Vagina (tissue), 2 donors: ENCODE measurements at regions not wholly inside any gene's neighbourhood (a gene's known extent, or its start where the extent isn't known, plus 50 kb on each side); places are given as distances from the start of the nearest gene placed in this dataset.

Experiments
- DNase-seq, 2 donors: peaks; one replicate each; pipeline ENCODE4 v3.0.0-alpha.2; 2017; ENCODE audit errors: extremely low spot score in 2 of 2
- H3K27ac ChIP-seq: fragments of 200-600 bp; sonication (generic); one replicate; pipeline ENCODE4 v1.5.1; 2019
- H3K27me3 ChIP-seq: fragments of 200-600 bp; sonication (generic); one replicate; pipeline ENCODE4 v1.5.1; 2019
- H3K36me3 ChIP-seq, 2 donors: fragments of 200-600 bp; sonication (generic); one replicate each; pipeline ENCODE4 v1.5.1; 2017 to 2019
- H3K4me1 ChIP-seq: fragments of 200-600 bp; sonication (generic); one replicate; pipeline ENCODE4 v1.5.1; 2019
- H3K4me3 ChIP-seq, 2 donors: fragments of 200-600 bp; sonication (generic); 1 replicate in 1 of 2; 2 replicates in 1 of 2; pipeline ENCODE4 v1.5.1; 2016 to 2019
- H3K9me3 ChIP-seq: fragments of 200-600 bp; sonication (generic); one replicate; pipeline ENCODE4 v1.5.1; 2019
- CTCF ChIP-seq, 3 experiments: fragments of 450-650 bp in 2 of 3; fragments of 200-600 bp in 1 of 3; sonication (generic) in 1 of 3; IDR thresholded peaks; one replicate each; pipeline ENCODE4 v1.5.1; 2017 to 2019; ENCODE audit warnings: antibody characterized with exemption in 3 of 3, mild to moderate bottlenecking in 2 of 3, moderate library complexity in 2 of 3
- POLR2A ChIP-seq, 2 donors: fragments of 450-650 bp; IDR thresholded peaks; one replicate each; pipeline ENCODE4 v1.6.1; 2017; ENCODE audit warnings: antibody characterized with exemption in 2 of 2, mild to moderate bottlenecking in 2 of 2, moderate library complexity in 2 of 2
- POLR2AphosphoS5 ChIP-seq, 2 donors: sonication (generic); formaldehyde crosslinking; IDR thresholded peaks; one replicate each; pipeline ENCODE4 v1.9.0; 2017; ENCODE audit warnings: antibody characterized with exemption in 2 of 2, mild to moderate bottlenecking in 2 of 2, low read depth in 1 of 2; ENCODE audit not compliant: insufficient read depth in 1 of 2
- intact Hi-C: fragments of 100-400 bp; cut with DNase I; formaldehyde crosslinking; loops from one replicate; pipeline ENCODE4 v1.15.1; 2023

- intact Hi-C loops, result no loop called here
- Histone ChIP-seq H3K4me3 (no peak overlapping the region), H3K4me1 (no peaks in the 10 kb centered on the region), H3K36me3 (no peaks in the 10 kb centered on the region), H3K27ac (no peak overlapping the region), H3K9me3 (no peaks in the 10 kb centered on the region), H3K27me3 (no peaks in the 10 kb centered on the region)
- DNase-seq, result no peak
- TF ChIP-seq POLR2A (IDR thresholded peaks at IDR 0.05), result no peak
- no peak for TF ChIP-seq POLR2AphosphoS5 (IDR thresholded peaks at IDR 0.05; ENCODE audit: insufficient read depth in 1 of 2, low read depth in 1 of 2)
- no peak for TF ChIP-seq CTCF (IDR thresholded peaks at IDR 0.05)
Observed at GRCh38 chr3:189457631-189458412, 173.4 kb upstream of the TP63 start.

- no peaks in the 10 kb centered on the region for H3K4me1 ChIP-seq
- H3K27ac ChIP-seq, result no peak overlapping the region
- intact Hi-C loops, result no loop called here
- no peak for TF ChIP-seq POLR2AphosphoS5 (IDR thresholded peaks at IDR 0.05; ENCODE audit: insufficient read depth in 1 of 2, low read depth in 1 of 2)
- no peak for TF ChIP-seq CTCF (IDR thresholded peaks at IDR 0.05)
- TF ChIP-seq POLR2A (IDR thresholded peaks at IDR 0.05), result no peak
- H3K36me3 ChIP-seq, result no peaks in the 10 kb centered on the region
- H3K4me3 ChIP-seq, result no peak overlapping the region
- no peaks in the 10 kb centered on the region for H3K27me3 ChIP-seq
- H3K9me3 ChIP-seq, result no peaks in the 10 kb centered on the region
- no peak for DNase-seq
Observed at GRCh38 chr3:189458528-189458927, 172.7 kb upstream of the TP63 start.

DNA sequence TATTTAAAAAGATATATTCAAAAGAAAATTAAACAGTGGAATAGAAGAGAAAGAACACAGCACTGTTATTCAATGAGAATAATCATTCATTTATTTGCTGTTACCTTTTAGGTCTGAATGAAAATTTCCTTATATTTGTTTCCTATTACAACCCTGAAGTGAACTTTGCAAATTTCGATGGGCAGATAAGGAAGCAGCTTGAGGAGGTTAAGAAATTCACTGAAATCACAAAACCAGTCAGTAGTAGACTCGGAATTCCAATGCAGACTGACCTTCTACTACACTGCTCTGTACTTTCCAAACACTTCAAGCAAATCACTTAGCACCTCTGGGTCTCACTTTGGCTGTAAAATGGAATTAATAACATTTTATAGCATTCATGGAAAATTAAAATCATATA, 172.0 kb upstream of the TP63 start:
- Histone ChIP-seq H3K36me3 (no peaks in the 10 kb centered on the region), H3K4me3 (no peak overlapping the region), H3K27ac (no peak overlapping the region), H3K9me3 (no peaks in the 10 kb centered on the region), H3K27me3 (no peaks in the 10 kb centered on the region), H3K4me1 (no peaks in the 10 kb centered on the region)
- TF ChIP-seq POLR2AphosphoS5 (IDR thresholded peaks at IDR 0.05; ENCODE audit: insufficient read depth in 1 of 2, low read depth in 1 of 2) (no peak), CTCF (IDR thresholded peaks at IDR 0.05) (no peak), POLR2A (IDR thresholded peaks at IDR 0.05) (no peak)
- DNase-seq, result no peak
- intact Hi-C loops, result no loop called here

GRCh38 chr3:189460511-189460910, 170.7 kb upstream of the TP63 start:
- no peak overlapping the region for H3K4me3 ChIP-seq
- intact Hi-C loops, result no loop called here
- no peak for TF ChIP-seq POLR2A (IDR thresholded peaks at IDR 0.05)
- no peak for TF ChIP-seq CTCF (IDR thresholded peaks at IDR 0.05)
- no peak for TF ChIP-seq POLR2AphosphoS5 (IDR thresholded peaks at IDR 0.05; ENCODE audit: insufficient read depth in 1 of 2, low read depth in 1 of 2)
- no peaks in the 10 kb centered on the region for H3K9me3 ChIP-seq
- H3K4me1 ChIP-seq, result no peaks in the 10 kb centered on the region
- DNase-seq, result no peak
- no peaks in the 10 kb centered on the region for H3K27me3 ChIP-seq
- no peak overlapping the region for H3K27ac ChIP-seq
- no peaks in the 10 kb centered on the region for H3K36me3 ChIP-seq

GRCh38 chr3:189464799-189465198, 166.4 kb upstream of the TP63 start:
- intact Hi-C loops, result no loop called here
- no peak overlapping the region for H3K27ac ChIP-seq
- DNase-seq, result no peak
- H3K36me3 ChIP-seq, result no peaks in the 10 kb centered on the region
- H3K4me1 ChIP-seq, result no peaks in the 10 kb centered on the region
- H3K4me3 ChIP-seq, result no peak overlapping the region
- H3K9me3 ChIP-seq, result no peaks in the 10 kb centered on the region
- no peaks in the 10 kb centered on the region for H3K27me3 ChIP-seq
- no peak for TF ChIP-seq CTCF (IDR thresholded peaks at IDR 0.05)
- no peak for TF ChIP-seq POLR2AphosphoS5 (IDR thresholded peaks at IDR 0.05; ENCODE audit: insufficient read depth in 1 of 2, low read depth in 1 of 2)
- TF ChIP-seq POLR2A (IDR thresholded peaks at IDR 0.05), result no peak
